Kidney glomerular epithelial cell (primary cell): ENCODE measurements at regions not wholly inside any gene's neighbourhood (a gene's known extent, or its start where the extent isn't known, plus 50 kb on each side); places are given as distances from the start of the nearest gene placed in this dataset.

Experiments used
- DNase-seq: peaks from one replicate; lab custom pipeline; 2025; lab: John Stamatoyannopoulos, UW

DNA sequence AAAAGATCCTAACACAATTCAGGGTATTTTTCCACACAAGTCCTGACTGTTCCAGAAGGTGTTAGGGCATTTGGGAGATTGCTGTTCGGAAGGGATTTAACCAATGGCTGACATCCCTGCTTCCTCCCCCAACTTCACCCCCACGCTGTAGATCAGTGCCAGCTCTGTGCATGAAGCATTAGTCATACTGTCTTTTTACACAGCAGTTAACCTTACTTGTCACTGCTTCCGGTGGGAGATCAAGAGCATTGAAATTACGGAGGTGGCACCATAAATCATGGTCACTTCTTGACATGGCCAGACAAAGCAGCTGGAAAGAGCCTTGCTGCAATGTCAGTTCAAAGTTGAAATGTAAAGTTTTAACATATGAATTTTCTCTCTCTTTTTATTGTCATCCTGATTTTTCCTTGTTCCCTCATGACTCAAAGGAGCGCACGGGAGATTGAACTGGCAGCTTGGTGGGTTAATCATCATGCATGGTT lies 70.2 kb downstream of the HRH4 start:
- DNase-seq = peak; percentile 67

DNA sequence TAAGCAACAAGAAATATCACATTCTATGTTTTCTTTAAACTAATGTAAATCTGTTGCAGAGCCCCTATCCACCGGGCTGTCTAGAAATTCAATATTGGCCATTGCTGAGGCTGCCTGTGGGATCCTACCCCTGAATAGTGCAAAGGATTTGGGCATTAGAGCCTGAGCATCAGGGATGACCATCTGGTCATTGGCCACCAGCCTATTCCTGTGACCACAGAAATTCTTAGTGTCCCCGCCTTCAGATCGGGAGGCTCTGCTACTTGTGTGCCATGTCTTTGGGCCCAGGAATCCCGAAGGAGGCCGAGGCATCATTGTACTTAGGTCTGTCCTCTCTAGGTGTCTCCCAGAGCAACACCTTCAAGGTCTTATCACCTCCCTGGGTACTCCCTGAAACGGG lies 73.8 kb downstream of the HRH4 start:
- no peak for DNase-seq

DNA sequence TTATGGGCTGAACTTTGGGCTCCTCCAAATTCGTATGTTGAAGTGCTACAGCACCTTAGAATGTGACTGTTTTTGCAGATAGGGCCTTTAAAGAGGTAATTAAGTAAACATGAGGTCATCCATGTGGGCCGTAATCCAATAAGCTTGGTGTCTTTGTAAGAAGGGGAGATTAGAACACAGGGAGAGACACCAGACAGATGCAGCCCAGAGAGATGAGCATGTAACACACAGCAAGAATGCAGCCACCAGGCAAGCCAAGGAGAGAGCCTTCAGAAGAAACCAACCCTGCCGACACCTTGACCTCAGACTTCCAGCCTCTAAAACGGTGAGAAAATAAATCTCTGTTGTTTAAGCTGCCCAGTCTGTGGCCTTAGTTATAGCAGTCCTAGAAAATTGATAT lies 74.3 kb downstream of the HRH4 start:
- DNase-seq = no peak

DNA sequence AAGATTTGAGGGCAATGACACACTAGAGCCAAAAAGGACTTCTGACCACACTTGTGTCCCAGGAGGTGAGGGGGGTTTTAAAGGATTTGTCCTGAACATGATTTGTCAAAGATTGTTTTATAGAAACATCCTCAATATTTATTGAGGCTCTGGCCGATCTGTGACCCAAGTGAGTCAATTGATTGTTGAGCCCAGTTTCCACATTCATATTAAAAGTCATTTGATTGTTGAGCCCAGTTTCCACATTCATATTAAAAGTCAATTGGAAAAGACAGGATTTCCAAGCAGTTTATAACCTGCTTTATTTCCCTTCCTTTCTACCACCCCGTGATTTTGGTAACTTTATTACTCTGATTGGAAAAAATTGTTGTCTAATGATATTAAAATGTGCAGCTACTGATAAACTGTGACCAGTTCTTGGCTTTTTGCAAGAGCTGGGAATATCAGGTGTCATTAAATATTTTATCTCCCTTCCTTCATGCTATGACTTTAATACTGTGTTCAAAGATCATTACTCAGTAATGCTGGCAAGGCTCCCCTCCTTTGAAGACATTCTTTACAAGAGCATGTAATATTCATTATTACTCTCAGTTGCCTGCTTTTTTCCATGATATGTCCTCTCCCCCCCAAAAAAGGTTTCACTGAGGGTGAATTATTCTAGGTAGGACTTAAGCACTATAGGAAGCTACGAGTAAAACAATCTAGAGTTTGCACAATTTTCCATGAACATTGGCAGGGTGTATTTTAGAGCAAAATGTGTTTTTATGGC lies 75.3 kb downstream of the HRH4 start:
- DNase-seq = no peak

DNA sequence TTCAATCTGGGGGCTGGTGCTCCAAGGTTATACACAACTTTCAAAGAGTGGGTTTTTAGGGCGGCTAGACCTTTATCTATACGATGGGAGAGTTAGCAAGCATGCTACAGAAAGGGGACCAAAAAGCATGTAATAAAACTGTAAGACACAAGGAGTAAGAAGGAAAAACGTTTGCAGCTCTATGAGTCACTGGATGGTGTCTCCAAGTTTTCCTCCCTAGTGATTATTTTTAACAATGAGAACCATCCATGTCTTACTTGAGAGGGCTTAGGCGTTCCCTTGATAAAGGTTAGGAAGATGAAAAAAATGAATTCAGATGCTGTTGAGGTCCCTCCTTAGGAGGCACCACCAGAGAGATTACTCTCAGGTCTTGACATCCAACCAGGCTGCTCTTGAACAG lies 75.9 kb downstream of the HRH4 start:
- DNase-seq = peak; percentile 7

DNA sequence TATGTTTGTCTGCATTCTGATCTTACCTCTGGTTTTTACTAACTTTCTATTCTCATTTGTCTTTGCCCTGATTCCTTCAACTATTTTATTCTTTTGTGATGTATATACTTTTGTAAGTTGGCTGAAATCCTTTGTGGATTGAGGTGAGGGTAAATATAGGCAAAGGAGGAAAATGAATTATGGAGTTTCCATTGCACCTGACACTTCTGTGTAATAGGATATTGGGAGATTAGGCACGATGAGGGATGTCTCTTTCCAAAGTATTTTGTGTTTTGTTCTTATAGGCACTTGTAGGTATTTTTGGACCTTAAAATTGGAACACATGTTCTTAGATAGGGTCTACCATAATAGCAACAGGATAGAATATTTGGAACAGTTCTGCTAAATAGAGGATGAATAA lies 76.4 kb downstream of the HRH4 start:
- DNase-seq = no peak

DNA sequence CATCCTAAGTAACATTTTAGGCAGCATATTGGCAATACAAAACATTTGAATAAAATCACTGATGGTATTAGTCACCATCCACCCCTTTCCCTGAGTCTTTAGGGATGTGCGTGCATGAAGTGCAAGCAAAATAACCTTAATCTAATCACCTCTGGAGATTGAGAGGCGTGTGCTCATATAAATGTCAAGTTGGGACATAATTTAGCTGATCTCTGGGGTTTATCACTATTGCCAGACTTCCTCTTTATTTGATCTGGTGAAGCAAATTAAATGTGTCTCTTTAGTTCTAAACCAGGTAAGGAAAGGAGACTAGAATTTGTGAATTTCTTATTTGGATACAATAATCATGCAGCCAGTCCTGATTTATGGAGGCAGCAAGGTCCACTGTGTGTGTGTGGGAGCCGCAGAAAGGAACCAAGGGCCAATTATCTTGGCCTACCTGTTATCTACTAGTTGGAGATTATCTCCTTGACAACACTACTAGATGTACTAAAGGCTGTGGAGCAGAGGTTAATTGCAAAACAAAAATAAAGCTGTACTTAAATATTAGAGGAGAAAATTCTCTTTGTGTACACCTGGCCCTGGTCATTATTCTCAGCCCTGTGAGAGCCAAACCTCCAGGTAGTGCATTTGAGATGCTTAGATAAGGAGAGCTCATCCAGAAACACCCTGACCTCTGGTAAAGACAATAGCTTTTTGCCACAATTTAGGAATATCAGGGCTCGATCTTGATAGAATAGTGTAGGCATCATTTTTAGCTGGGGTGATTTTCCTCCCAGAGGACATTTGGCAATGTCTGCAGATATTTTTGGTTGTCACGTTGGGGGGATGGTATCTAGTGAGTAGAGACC lies 78.2 kb downstream of the HRH4 start:
- DNase-seq = no peak

DNA sequence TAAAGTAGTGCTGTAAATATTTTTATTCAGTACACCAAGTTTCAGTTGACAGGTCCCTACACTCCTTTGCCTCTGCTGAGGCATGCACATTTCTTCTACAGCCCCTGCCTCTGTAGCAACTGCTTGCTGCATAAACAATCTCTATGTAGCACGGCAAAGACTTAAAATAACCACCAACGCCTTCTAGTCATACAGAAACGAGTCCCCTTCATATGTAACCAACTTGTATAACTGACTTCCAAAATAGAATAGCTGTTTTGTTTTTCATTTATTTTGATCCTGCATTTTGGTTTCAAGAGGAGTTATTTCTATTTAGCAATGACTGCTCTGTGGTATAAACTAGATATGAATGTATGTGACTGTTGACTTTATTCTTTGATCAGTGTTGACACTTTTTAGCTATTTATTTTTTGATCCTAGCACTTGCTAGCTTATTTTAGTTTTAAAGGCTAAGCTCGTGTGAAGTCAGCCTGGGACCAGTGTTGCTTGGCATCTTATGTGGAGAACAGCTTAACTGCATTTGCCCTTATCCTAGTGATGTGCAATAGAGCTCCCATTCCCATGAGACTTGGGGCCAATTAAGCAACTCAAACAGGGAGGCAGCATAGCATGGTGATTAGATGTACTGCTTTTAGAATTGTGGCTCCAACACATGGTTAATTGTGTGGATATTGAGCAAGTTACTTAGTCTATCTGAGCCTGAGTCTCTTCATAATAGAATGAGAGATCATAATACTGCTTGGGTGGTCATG lies 79.6 kb downstream of the HRH4 start:
- no peak for DNase-seq

DNA sequence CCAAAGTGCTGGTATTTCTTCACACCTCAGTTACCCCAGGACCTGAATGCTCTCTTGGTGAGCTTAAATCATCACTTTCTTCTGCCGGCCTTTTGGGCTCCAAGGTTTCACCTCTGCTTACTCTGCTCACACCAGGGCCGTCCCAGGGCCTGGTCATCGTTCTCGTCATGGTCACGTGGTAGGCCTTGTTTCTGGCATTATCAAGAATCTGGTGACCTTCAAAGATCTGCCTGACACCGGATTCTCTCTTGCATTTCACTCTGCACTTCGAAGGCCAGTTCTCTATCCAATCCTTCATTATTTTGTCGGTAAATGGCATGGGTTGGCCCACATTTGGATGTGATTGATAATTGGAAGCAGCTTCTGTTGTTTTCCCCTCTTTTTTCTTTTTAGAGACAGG lies 80.5 kb downstream of the HRH4 start:
- DNase-seq = no peak

DNA sequence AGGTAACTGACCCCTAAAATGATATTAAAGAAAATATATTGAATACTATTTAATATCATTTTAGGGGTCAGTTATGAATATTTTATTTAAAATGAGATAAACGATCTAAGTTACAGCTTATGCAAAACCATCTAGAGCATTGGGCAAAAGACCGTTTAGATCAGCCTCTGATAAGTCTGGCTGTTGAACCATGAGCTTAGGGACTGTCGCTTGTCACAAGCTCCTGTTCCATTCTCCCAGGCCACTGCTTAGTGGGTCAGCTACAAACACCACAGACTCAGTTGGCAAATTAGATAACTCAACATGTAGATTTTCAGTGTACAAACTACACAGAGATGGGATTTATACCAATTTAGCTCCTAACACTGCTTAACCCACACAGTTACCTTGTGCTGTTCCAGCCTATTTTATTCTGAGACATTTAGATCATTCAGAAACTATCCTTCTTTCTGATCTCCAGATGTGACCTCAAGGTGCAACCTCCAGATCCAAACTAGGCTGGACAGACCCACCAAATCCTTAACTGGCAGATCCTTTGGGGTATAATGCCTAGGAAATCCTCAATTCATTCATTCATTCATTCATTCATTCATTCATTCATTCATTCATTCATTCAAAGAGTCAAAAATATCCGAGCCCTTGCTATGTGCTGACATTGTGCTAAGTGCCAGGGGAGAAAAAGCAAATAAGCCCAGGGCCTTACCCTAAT lies 82.8 kb downstream of the HRH4 start:
- DNase-seq = no peak

DNA sequence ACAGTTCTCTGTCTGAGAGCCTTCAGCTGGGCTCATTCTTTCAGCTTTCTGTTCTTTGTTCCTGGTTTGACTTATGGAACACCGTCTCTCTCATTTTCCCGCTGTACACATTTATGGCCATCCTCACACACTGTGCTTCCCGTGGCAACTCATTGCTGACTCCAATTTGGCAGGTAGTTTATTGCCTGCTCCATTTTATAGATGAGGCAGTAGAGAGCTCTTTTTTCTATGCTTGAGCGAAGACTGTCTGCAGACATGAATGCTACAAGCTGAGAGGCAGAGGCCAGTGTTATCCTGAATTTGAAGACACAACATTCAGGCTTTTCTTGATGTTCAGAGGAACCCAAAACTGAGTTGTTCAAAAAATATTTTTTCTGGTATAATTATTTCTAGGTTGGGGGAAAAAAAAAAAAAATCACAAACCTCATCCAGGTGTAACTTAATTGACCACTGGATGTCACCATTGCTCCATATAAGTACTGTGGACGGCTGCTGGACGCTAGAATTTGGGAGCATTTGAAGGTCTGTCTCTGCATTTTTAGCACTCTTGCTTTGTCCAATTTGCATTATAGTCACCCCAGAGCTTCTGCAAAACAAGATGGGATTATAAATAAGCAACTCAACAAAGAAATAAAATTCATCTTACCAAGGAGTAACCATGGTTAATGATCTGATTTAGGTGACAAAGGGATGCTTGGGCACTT lies 83.5 kb downstream of the HRH4 start:
- DNase-seq = peak; percentile 64

DNA sequence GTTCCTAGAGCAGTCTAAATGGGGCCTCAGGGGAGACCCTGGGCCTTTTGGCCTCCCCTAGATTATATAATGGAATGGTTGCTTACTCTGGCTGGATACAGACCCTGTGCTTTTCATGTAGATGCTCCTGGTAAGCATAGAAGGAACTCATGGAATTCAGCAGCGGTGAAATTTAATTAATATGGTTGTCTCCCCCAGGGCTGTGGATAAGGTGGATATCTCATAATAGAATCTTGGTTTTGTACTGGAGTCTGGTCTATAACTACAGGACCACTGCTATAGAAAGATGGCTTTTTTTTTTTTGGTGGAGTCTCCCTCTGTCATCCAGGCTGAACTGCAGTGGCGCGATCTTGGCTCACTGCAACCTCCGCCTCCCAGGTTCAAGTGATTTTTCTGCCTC lies 84.5 kb downstream of the HRH4 start:
- no peak for DNase-seq

DNA sequence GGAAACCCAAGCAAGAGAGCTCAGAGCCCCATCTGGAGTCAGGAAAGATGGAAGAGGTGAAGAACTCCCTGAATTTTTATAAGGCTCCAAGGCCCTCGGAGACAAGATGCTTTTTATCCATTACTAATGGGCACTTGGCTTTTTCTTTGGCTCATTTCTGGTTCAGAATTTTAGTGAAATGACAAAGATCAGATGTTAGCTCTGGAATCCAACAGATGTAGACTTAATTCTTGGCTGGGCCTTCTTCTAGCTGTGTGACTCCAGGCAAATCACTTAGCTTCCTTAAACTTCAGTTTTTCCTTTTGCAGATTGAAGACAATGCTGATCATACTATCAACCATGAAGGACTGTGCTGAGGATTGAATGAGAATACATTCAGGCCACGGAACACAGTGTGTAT lies 85.2 kb downstream of the HRH4 start:
- DNase-seq = no peak

DNA sequence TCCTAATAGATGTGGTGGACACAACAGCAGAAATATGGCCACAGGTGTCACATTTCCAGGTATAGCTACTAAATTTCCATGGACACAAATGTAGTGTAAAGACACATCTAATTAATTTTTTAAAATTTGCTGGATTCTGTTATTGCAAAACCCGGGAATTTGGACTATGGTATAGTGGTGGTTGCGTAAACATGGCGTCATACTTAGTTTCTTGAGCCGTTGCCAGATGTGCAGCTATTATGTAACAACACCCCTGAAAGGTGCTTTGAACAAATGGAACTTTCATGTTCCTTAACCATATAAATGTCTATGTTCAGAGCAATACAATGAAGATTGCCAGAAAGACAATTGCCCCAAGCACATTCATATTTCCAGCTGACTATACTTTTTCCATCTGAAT lies 85.9 kb downstream of the HRH4 start:
- no peak for DNase-seq

DNA sequence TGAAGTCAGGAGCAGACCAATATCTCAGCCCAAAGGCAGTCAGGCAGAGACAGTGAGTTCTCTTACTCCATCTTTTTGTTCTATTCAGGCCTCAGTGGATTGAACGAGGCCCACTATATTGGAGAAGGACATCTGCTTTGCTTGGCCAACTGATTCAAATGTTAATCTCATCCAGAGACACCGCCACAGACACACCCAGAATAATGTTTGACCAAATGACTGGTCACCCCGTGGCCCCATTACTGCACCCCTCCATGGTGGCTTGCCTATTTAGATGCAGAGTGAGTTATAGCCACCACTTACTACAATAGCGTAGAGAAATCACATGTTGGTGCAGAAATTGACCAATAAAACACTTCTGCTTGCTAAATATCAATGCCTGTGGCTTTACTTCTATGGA lies 88.1 kb downstream of the HRH4 start:
- DNase-seq = no peak

DNA sequence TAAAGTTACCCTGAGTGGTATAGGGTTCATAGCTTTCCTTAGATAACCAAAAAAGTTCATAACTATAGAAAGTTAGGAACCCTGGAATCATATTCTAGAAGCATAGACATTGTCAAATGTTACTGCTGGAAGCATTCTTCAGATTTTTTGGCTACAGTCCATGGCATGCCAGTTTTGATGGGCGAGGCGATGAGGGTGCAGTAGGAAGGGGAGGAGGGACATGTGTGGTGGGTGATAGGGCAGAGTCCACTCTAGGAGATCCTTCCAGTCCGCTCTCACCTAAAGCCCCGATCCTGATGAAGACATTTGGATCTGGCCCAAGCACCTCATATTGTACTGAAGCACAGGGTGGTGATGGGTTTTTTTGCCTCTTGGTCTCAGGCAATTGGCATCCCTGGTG lies 91.8 kb downstream of the HRH4 start:
- peak; percentile 9 for DNase-seq

DNA sequence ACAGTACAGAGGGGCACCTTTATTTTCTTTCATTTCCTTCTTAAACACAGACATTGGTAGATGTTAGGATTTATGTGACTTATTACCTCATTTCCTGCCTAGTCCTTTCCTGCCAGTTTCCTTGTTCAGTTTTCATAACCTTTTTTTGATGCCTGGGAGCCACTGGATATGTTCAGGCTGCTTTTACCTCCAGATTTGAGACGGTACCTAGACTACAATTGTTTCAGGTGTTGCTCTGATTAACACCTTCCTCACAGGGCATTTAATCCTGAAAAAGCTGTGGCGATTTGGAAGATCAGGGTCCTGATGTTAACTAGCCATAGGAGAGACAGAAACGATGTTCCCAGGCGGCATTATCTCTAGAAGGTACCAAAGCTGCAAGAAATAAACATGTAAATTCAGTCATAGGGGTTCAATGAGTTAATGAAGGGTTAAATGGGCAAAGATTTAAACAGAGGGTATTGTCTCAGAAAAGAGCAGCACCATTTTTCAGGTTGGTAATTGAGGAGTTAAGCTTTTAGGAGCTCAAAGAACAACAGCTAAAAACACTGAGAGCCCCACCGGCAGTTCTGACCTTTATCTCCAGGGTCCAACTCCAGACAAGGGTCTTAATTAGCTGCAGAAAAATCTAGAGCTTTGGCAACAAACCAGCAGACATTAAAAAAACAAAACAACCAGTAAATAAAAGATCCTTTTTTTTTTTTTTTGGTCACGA lies 93.3 kb downstream of the HRH4 start:
- no peak for DNase-seq

DNA sequence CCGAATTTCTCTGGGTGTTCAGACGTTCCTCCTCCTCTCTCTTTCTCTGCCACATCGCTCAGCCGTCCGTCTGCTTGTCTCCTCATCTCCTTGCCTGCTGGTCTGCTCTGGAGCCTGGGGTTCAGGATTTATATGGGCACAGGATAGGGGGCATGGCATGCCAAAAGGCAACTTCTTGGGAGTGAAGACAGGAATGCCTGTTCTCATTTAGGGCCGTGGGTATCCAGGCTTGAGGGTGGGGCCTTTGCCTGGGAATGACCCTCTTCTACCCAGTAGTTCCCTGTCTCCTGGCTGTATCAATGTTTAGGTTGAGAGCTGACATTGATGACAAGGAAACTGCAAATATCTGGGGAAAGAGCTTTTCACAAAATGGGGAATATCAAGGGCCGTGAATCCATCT lies 98.0 kb downstream of the HRH4 start:
- DNase-seq = no peak

DNA sequence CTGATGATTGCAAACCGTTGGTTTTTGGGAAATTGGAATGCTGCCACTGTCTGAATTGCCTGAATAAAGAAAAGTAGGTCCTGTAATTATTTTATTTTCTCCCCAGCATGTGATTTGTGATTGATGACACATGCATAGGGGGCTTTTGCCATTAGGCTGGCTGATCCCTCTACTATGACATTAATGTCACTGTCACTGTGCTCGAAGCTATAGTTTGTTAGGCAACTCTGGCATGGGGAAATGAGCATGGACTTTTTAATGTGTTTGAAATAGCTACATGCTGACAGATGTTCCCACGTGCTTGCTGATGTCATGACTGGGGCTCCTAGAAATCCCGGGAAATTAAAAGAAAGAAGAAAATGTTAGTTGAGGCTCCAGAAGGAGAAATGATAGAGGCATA lies 99.1 kb downstream of the HRH4 start:
- no peak for DNase-seq

DNA sequence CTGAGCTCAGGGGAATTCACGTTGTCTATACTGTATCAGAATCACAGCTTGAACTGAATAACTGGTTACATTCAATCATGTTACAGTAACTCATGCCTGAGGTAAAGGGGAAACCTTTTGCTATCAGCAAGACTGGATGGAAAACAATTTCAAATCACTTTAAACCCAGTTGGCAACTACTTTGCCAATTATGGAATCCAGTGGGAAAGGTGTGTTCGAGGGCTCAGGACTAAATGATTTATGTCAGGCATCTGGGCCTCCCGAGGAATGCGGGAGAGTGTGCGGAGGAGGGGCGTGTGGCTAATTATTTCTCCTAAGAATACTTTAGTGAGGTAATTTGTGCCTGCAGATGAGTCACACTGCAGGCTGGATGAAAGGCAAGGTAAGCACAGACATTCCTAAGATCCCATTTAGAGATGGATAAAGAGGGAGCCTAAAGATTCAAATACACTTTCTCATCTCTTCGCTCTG lies 100.1 kb downstream of the HRH4 start:
- DNase-seq = peak; percentile 87
